ENCODE measurements at regions not wholly inside any gene's neighbourhood (a gene's known extent, or its start where the extent isn't known, plus 50 kb on each side); places are given as distances from the start of the nearest gene placed in this dataset.

GRCh38 chr9:13487936-13488335 lies 208.4 kb upstream of the MPDZ start:
- Histone ChIP-seq H3K4me1 (ENCODE audit: low read depth, poor library complexity, severe bottlenecking) (no peaks in the 10 kb centered on the region), H3K36me3 (ENCODE audit: insufficient read depth) (no peaks in the 10 kb centered on the region), H3K9ac (no peak overlapping the region), H2AFZ (ENCODE audit: low read depth) (no peak overlapping the region), H3K27ac (no peak overlapping the region), H3K79me2 (ENCODE audit: insufficient read depth, low read depth) (no peaks in the 10 kb centered on the region), H4K20me1 (ENCODE audit: insufficient read depth) (no peaks in the 10 kb centered on the region), H3K4me2 (no peak overlapping the region), H3K27me3 (ENCODE audit: insufficient read depth, low read depth) (no peaks in the 10 kb centered on the region), H3K4me3 (IDR thresholded peaks at IDR 0.05; ENCODE audit: insufficient read depth, low read depth, low read length) (no peak overlapping the region)
- TF ChIP-seq CTCF (conservative IDR thresholded peaks at IDR 0.05; ENCODE audit: low read depth, low read length), result no peak

GRCh38 chr9:13487498-13487897 lies 208.0 kb upstream of the MPDZ start:
- no peak overlapping the region for H3K4me3 ChIP-seq (IDR thresholded peaks at IDR 0.05; ENCODE audit: insufficient read depth, low read depth, low read length)
- no peak overlapping the region for H3K4me2 ChIP-seq
- no peaks in the 10 kb centered on the region for H3K36me3 ChIP-seq (ENCODE audit: insufficient read depth)
- H3K4me1 ChIP-seq (ENCODE audit: low read depth, poor library complexity, severe bottlenecking), result no peaks in the 10 kb centered on the region
- TF ChIP-seq CTCF (conservative IDR thresholded peaks at IDR 0.05; ENCODE audit: low read depth, low read length), result no peak
- no peak overlapping the region for H2AFZ ChIP-seq (ENCODE audit: low read depth)
- H3K27ac ChIP-seq, result no peak overlapping the region
- H3K79me2 ChIP-seq (ENCODE audit: insufficient read depth, low read depth), result no peaks in the 10 kb centered on the region
- H3K27me3 ChIP-seq (ENCODE audit: insufficient read depth, low read depth), result no peaks in the 10 kb centered on the region
- no peaks in the 10 kb centered on the region for H4K20me1 ChIP-seq (ENCODE audit: insufficient read depth)
- H3K9ac ChIP-seq, result no peak overlapping the region

GRCh38 chr9:13487071-13487470 lies 207.6 kb upstream of the MPDZ start:
- Histone ChIP-seq H3K79me2 (ENCODE audit: insufficient read depth, low read depth) (no peaks in the 10 kb centered on the region), H3K4me2 (no peak overlapping the region), H3K4me3 (IDR thresholded peaks at IDR 0.05; ENCODE audit: insufficient read depth, low read depth, low read length) (no peak overlapping the region), H3K4me1 (ENCODE audit: low read depth, poor library complexity, severe bottlenecking) (no peaks in the 10 kb centered on the region), H3K27ac (no peak overlapping the region), H4K20me1 (ENCODE audit: insufficient read depth) (no peaks in the 10 kb centered on the region), H2AFZ (ENCODE audit: low read depth) (no peak overlapping the region), H3K27me3 (ENCODE audit: insufficient read depth, low read depth) (no peaks in the 10 kb centered on the region), H3K36me3 (ENCODE audit: insufficient read depth) (no peaks in the 10 kb centered on the region), H3K9ac (no peak overlapping the region)
- TF ChIP-seq CTCF (conservative IDR thresholded peaks at IDR 0.05; ENCODE audit: low read depth, low read length), result no peak

- H3K79me2 ChIP-seq (ENCODE audit: insufficient read depth, low read depth), result no peaks in the 10 kb centered on the region
- H2AFZ ChIP-seq (ENCODE audit: low read depth), result no peak overlapping the region
- H3K27me3 ChIP-seq (ENCODE audit: insufficient read depth, low read depth), result no peaks in the 10 kb centered on the region
- no peaks in the 10 kb centered on the region for H3K4me1 ChIP-seq (ENCODE audit: low read depth, poor library complexity, severe bottlenecking)
- no peaks in the 10 kb centered on the region for H4K20me1 ChIP-seq (ENCODE audit: insufficient read depth)
- H3K9ac ChIP-seq, result no peak overlapping the region
- no peak overlapping the region for H3K4me3 ChIP-seq (IDR thresholded peaks at IDR 0.05; ENCODE audit: insufficient read depth, low read depth, low read length)
- H3K27ac ChIP-seq, result no peak overlapping the region
- no peak overlapping the region for H3K4me2 ChIP-seq
- no peaks in the 10 kb centered on the region for H3K36me3 ChIP-seq (ENCODE audit: insufficient read depth)
- TF ChIP-seq CTCF (conservative IDR thresholded peaks at IDR 0.05; ENCODE audit: low read depth, low read length), result no peak
These were observed 205.6 kb upstream of the MPDZ start for GRCh38 chr9:13485068-13485596.

Data from KMS-11 (cell line).